ENCODE measurements at regions not wholly inside any gene's neighbourhood (a gene's known extent, or its start where the extent isn't known, plus 50 kb on each side); places are given as distances from the start of the nearest gene placed in this dataset.

DNA sequence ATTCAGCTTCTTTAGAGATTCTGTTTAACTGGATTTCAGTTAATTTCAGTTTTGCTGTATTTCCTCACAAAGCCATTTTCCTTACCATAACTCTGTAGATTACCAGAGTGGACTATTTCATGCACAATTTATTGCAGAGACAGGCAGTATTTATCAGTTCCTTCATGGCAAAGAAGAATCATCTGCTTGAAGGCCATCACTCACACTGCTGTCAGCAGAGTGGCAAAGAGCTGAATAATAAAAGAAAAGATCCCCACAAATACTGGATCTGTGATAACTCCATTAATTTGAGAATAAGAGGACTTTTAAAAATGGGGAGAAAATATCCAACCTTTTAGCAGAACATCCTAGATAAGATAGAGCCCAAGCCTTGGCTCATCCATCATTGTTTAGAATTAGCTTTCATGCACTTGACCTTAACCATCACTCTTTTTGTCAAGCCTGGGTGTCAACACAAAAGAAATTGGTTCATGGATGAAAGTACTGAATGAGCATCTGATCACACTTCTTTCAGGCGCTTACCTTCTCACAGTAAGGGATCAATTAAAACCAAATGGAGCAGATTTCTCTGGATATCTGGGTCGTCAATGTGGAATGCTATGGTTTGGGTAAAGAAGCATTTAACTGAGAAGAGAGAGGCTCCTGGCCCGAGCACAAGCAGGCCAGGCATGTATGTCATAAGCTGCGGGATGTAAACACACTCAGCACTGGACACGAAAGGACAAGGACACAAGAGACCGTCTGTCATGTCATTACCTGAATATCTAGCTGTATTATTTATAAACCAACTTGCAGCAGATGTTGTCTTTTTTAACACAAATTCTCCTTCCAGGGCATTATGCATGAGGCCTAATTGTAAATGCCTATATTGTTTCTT, 376.2 kb downstream of the ZNF521 start:
- Histone ChIP-seq H2BK12ac (ENCODE audit: insufficient read length, low read depth, low read length) (no peak overlapping the region), H3K9me3 (ENCODE audit: control insufficient read depth, low read depth, low read length) (no peaks in the 10 kb centered on the region), H3K23ac (ENCODE audit: insufficient read length, low read depth, low read length) (no peak overlapping the region), H3K4me1 (ENCODE audit: insufficient read depth, low read length) (no peaks in the 10 kb centered on the region), H2BK20ac (ENCODE audit: low read depth, low read length, poor library complexity, severe bottlenecking) (no peak overlapping the region), H3T11ph (ENCODE audit: low read length) (no peak overlapping the region), H2BK120ac (ENCODE audit: low read depth, low read length, poor library complexity, severe bottlenecking) (no peak overlapping the region), H3K27ac (ENCODE audit: insufficient read length, low read depth, low read length) (no peak overlapping the region), H4K20me1 (ENCODE audit: control insufficient read depth, insufficient read depth, insufficient read length) (no peaks in the 10 kb centered on the region), H4K5ac (ENCODE audit: insufficient read length, low read depth, low read length) (no peak overlapping the region), H3K4me2 (ENCODE audit: insufficient read depth, insufficient read length, low read length) (no peak overlapping the region), H3K14ac (ENCODE audit: insufficient read depth, low read length) (no peak overlapping the region), H2AK5ac (ENCODE audit: insufficient read length, low read length) (no peak overlapping the region), H3K79me2 (ENCODE audit: insufficient read depth, low read length) (no peaks in the 10 kb centered on the region), H2BK15ac (ENCODE audit: low read depth, low read length) (no peak overlapping the region), H4K8ac (replicated peaks; ENCODE audit: insufficient read length, low read depth, low read length) (no peak overlapping the region), H3K79me1 (ENCODE audit: insufficient read depth, low read depth, low read length, poor library complexity, severe bottlenecking) (no peaks in the 10 kb centered on the region), H3K27me3 (ENCODE audit: insufficient read depth, low read length) (no peaks in the 10 kb centered on the region; the same call in 1 of the 2 replicates), H3K56ac (ENCODE audit: insufficient read length, low read depth, low read length) (no peak overlapping the region), H2AFZ (ENCODE audit: low read length) (no peak overlapping the region), H3K18ac (ENCODE audit: insufficient read length, low read depth, low read length) (no peak overlapping the region), H4K91ac (ENCODE audit: insufficient read length, low read depth, low read length) (no peak overlapping the region), H3K9ac (ENCODE audit: extremely low read depth, insufficient read length, low read length) (no peak overlapping the region), H2BK5ac (ENCODE audit: insufficient read length, low read length) (no peak overlapping the region), H3K4ac (ENCODE audit: low read depth, low read length) (no peak overlapping the region), H3K23me2 (ENCODE audit: insufficient read length, low read depth, low read length, poor library complexity, severe bottlenecking) (no peaks in the 10 kb centered on the region)
- Mint-ChIP-seq H3K4me3 (no peak overlapping the region), H3K9me3 (no peaks in the 10 kb centered on the region), H3K36me3 (ENCODE audit: insufficient read depth in 1 of 3, low read depth in 3 of 3) (no peaks in the 10 kb centered on the region; a peak in 2 of 7 replicates), H3K27ac (no peak overlapping the region), H3K27me3 (ENCODE audit: low read depth) (peaks cover 12% of the 10 kb centered on the region), H3K4me1 (peaks cover 27 to 41% of the 10 kb centered on the region in 2 experiments)
- DNase-seq = no peak
- TF ChIP-seq, protein P1, sequence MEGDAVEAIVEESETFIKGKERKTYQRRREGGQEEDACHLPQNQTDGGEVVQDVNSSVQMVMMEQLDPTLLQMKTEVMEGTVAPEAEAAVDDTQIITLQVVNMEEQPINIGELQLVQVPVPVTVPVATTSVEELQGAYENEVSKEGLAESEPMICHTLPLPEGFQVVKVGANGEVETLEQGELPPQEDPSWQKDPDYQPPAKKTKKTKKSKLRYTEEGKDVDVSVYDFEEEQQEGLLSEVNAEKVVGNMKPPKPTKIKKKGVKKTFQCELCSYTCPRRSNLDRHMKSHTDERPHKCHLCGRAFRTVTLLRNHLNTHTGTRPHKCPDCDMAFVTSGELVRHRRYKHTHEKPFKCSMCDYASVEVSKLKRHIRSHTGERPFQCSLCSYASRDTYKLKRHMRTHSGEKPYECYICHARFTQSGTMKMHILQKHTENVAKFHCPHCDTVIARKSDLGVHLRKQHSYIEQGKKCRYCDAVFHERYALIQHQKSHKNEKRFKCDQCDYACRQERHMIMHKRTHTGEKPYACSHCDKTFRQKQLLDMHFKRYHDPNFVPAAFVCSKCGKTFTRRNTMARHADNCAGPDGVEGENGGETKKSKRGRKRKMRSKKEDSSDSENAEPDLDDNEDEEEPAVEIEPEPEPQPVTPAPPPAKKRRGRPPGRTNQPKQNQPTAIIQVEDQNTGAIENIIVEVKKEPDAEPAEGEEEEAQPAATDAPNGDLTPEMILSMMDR (conservative IDR thresholded peaks at IDR 0.05) = no peak
- WGBS (ENCODE audit: extremely low coverage, insufficient read length, low lambda C conversion rate) = no CpG with 5 or more reads among the region's 6 CpGs
